ENCODE measurements at regions not wholly inside any gene's neighbourhood (a gene's known extent, or its start where the extent isn't known, plus 50 kb on each side); places are given as distances from the start of the nearest gene placed in this dataset.
"Not testable (repeated sequence)": the region's sequence is repeated elsewhere in the genome, so short reads cannot be mapped to it uniquely, and the experiment has no call there.

DNA sequence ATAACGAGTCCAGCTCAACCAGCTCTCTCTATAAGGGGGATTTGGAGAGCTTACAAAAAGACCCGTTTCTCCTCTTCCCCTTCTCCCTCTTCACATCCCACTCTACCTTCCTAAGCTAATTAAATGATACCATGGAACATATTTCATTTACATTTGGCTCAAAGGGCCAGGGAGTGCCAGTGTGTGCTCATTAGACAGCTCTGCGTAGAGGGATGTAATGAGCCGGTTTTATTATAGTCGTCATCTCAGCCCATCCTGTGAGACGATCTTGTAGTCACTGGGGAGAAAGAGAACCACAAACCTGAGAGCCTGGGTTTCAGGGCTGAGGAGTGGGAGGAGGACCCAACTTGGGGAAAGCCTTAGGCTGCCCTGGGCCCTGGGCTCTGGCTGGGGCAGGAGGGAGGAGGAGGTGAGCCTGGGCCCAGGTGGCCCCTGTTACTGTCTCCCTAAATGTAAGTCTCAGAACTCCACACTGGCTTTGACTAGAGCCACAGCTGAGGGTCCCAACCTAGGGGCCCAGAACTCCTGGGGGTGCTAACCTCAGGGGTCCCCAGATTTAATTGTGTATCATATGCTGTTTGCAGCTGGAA is 354.6 kb downstream of the MATN1 start:
- H3K9me3 ChIP-seq (ENCODE audit: control insufficient read depth in 1 of 2, low read length in 2 of 2) = no peaks in the 10 kb centered on the region
- H3K36me3 ChIP-seq (ENCODE audit: control insufficient read depth in 1 of 2, insufficient read depth in 2 of 2, low read length in 2 of 2) = no peaks in the 10 kb centered on the region
- H3K4me1 ChIP-seq (ENCODE audit: control insufficient read depth in 1 of 2, insufficient read depth in 2 of 2, low read length in 2 of 2) = no peaks in the 10 kb centered on the region
- H3K4me3 ChIP-seq (ENCODE audit: low read depth in 1 of 2, low read length in 2 of 2) = no peak overlapping the region
- no peaks in the 10 kb centered on the region for H3K27me3 ChIP-seq (ENCODE audit: low read depth, low read length)
- no peak overlapping the region for H3K27ac ChIP-seq (ENCODE audit: low read length)

DNA sequence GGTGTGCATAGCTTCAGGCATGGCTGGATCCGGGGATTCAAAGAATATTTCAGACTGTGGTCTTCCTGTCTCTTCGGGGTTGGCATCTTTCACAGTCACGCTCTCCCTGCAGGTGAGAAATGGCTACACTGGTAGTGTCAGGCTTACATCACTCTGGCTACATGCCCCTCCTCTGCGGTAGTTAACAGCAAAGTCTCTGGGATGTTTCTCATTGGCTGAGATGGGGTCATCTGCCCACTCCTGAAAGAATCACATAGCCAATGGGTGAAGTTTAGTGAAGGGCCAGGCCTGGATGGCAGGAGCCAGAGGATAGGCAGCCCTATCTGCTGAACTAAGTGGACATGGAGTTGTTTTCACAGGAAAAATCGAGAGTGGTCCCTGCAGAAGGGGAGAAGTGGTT is 356.5 kb downstream of the MATN1 start:
- Histone ChIP-seq H3K4me1 (ENCODE audit: control insufficient read depth in 1 of 2, insufficient read depth in 2 of 2, low read length in 2 of 2) (no peaks in the 10 kb centered on the region), H3K9me3 (ENCODE audit: control insufficient read depth in 1 of 2, low read length in 2 of 2) (no peaks in the 10 kb centered on the region), H3K36me3 (ENCODE audit: control insufficient read depth in 1 of 2, insufficient read depth in 2 of 2, low read length in 2 of 2) (no peaks in the 10 kb centered on the region), H3K27me3 (ENCODE audit: low read depth, low read length) (no peaks in the 10 kb centered on the region), H3K4me3 (ENCODE audit: low read depth in 1 of 2, low read length in 2 of 2) (no peak overlapping the region), H3K27ac (ENCODE audit: low read length) (no peak overlapping the region)

DNA sequence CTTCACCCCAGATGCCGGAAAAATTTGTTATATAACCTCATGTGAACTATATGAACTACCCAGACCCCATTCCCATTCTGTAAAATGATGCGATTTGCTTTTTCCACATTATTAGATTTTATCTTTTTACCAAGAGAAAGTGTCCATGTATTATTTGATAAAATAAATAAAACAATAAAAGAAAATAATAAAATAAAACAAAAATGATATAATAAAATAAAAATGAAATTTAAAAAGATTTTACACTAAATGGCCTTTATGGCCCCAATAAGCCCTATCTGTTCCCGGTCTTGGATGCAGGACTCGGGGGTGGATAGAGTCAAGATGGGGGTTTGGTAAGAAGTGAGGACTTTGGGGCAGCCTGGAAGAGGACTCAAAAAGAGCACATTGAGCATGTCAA is 357.2 kb downstream of the MATN1 start:
- Histone ChIP-seq H3K4me3 (ENCODE audit: low read depth in 1 of 2, low read length in 2 of 2) (no peak overlapping the region), H3K4me1 (ENCODE audit: control insufficient read depth in 1 of 2, insufficient read depth in 2 of 2, low read length in 2 of 2) (no peaks in the 10 kb centered on the region), H3K36me3 (ENCODE audit: control insufficient read depth in 1 of 2, insufficient read depth in 2 of 2, low read length in 2 of 2) (no peaks in the 10 kb centered on the region), H3K27me3 (ENCODE audit: low read depth, low read length) (no peaks in the 10 kb centered on the region), H3K9me3 (ENCODE audit: control insufficient read depth in 1 of 2, low read length in 2 of 2) (no peaks in the 10 kb centered on the region), H3K27ac (ENCODE audit: low read length) (no peak overlapping the region)

DNA sequence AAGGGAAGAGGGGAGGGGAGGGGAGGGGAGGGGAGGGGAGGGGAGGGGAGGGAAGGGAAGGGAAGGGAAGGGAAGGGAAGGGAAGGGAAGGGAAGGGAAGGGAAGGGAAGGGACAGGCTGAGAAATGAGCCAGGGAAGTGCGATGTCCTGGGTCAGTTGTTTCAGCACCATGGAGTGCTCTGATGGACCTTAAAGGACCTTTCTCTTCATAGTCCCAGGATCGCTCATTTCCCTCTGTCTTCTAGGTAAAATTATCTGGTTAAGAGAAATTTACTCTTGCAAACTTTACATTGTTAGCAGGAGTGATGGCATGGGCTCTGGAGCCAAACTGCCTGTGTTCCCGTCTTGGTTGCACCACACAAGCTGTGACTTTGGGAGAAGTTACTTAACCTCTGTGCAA is 357.8 kb downstream of the MATN1 start:
- Histone ChIP-seq H3K4me1 (ENCODE audit: control insufficient read depth in 1 of 2, insufficient read depth in 2 of 2, low read length in 2 of 2) (no peaks in the 10 kb centered on the region), H3K9me3 (ENCODE audit: control insufficient read depth in 1 of 2, low read length in 2 of 2) (no peaks in the 10 kb centered on the region), H3K4me3 (ENCODE audit: low read depth in 1 of 2, low read length in 2 of 2) (no peak overlapping the region), H3K27ac (ENCODE audit: low read length) (no peak overlapping the region), H3K27me3 (ENCODE audit: low read depth, low read length) (no peaks in the 10 kb centered on the region), H3K36me3 (ENCODE audit: control insufficient read depth in 1 of 2, insufficient read depth in 2 of 2, low read length in 2 of 2) (no peaks in the 10 kb centered on the region)

DNA sequence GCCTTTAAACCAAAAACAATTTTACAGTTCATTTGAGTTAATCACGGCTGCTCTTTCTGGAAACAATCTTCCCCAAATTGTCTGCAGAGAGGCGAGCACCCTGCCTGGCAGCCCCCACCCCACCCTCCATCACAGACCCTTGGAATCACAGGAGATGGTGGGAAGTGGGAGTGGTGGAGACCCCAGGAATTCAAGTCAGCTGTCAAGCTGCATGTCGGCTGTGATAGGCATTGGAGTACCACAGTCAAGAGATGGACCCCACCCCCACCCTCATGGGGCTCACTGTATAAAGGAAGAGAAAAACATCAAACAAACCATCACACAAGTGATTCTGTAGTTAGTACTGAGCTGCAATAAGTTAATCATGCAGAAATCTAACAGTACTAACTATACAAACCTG is 360.4 kb downstream of the MATN1 start:
- no peak overlapping the region for H3K27ac ChIP-seq (ENCODE audit: low read length)
- no peaks in the 10 kb centered on the region for H3K4me1 ChIP-seq (ENCODE audit: control insufficient read depth in 1 of 2, insufficient read depth in 2 of 2, low read length in 2 of 2)
- no peaks in the 10 kb centered on the region for H3K27me3 ChIP-seq (ENCODE audit: low read depth, low read length)

DNA sequence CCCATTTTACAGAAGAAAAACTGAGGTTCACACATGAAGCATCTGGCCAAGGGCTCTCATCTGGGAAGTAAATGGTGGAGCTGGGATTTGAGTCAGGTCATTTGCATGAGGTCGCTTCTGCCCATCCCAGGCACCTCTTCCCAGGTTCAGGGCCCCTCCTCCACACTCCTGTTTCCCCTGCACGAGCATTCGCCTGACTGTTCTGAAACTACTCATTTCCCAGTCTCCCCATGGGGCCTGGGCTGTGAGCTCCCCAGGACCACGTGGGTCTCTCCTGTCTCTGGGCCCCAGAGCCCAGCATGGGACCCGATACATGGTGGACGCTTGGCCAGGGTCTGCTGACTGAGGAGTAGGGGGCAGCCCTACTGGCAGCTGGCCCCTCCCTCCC is 360.8 kb downstream of the MATN1 start:
- no peaks in the 10 kb centered on the region for H3K36me3 ChIP-seq (ENCODE audit: control insufficient read depth in 1 of 2, insufficient read depth in 2 of 2, low read length in 2 of 2)
- no peak overlapping the region for H3K27ac ChIP-seq (ENCODE audit: low read length)
- H3K4me1 ChIP-seq (ENCODE audit: control insufficient read depth in 1 of 2, insufficient read depth in 2 of 2, low read length in 2 of 2) = no peaks in the 10 kb centered on the region
- no peak overlapping the region for H3K4me3 ChIP-seq (ENCODE audit: low read depth in 1 of 2, low read length in 2 of 2)
- no peaks in the 10 kb centered on the region for H3K27me3 ChIP-seq (ENCODE audit: low read depth, low read length)
- no peaks in the 10 kb centered on the region for H3K9me3 ChIP-seq (ENCODE audit: control insufficient read depth in 1 of 2, low read length in 2 of 2)

More for the DNA sequence above, 360.4 kb downstream of the MATN1 start:
- H3K9me3 ChIP-seq (ENCODE audit: control insufficient read depth in 1 of 2, low read length in 2 of 2) = no peaks in the 10 kb centered on the region
- no peak overlapping the region for H3K4me3 ChIP-seq (ENCODE audit: low read depth in 1 of 2, low read length in 2 of 2)
- no peaks in the 10 kb centered on the region for H3K36me3 ChIP-seq (ENCODE audit: control insufficient read depth in 1 of 2, insufficient read depth in 2 of 2, low read length in 2 of 2)

DNA sequence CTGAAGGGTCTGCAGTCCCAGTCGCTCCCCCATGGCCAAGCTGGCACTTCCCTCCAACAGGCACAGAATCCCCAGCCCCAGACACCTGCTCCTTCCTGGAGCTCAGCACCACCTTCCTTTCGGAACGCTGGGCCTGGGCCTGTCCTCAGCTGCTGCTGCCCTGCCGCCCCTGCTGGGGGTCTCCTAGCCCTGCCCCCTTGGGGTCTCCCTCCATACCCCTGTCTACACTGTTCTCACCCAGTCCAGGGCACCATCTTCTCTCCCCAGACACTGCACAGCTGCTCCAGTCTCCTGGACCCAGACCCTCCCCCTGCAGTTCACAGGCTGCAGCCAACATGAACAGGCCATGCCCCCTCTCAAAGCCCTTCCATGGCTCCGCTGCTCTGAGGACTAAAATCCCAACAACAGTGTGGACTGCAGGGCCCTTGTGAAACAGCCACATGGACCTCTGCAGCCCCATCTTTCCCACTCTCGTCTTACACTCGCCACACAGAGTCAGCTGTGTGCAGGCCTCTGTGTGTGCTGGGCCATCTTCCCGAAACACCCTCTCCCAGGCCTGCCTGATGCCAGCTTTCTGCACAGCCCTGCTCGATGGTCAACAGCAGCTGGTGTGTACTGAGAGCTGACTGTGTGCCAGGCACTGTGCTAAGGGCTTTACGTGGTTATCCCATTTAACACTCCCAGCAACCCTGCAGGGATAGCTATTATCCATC is 361.3 kb downstream of the MATN1 start:
- not testable (repeated sequence) for H3K9me3 ChIP-seq (ENCODE audit: control insufficient read depth in 1 of 2, low read length in 2 of 2); H3K27me3 ChIP-seq (ENCODE audit: low read depth, low read length); H3K27ac ChIP-seq (ENCODE audit: low read length); H3K4me1 ChIP-seq (ENCODE audit: control insufficient read depth in 1 of 2, insufficient read depth in 2 of 2, low read length in 2 of 2); H3K4me3 ChIP-seq (ENCODE audit: low read depth in 1 of 2, low read length in 2 of 2); H3K36me3 ChIP-seq (ENCODE audit: control insufficient read depth in 1 of 2, insufficient read depth in 2 of 2, low read length in 2 of 2)

DNA sequence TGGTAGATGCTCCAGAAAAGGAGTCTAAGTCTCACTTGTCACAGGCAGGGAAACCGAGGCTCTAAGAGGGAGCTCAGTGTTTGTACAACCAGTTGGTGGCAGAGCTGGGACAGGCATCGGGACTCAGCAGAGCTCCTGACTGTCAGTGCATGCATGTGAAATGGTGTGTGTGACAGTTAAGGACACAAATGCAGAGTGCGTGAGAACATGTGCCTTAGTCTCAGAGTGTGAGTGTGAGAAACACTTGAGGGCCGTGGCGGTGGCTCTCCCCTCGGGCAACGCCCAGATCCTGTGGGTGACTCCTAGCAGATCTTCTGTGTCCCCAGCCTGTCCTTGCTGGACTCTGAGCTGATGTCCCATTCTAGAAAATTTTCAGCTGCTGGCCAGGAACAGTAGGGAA is 362.6 kb downstream of the MATN1 start:
- Histone ChIP-seq H3K9me3 (ENCODE audit: control insufficient read depth in 1 of 2, low read length in 2 of 2) (no peaks in the 10 kb centered on the region), H3K4me3 (ENCODE audit: low read depth in 1 of 2, low read length in 2 of 2) (no peak overlapping the region), H3K36me3 (ENCODE audit: control insufficient read depth in 1 of 2, insufficient read depth in 2 of 2, low read length in 2 of 2) (no peaks in the 10 kb centered on the region), H3K27me3 (ENCODE audit: low read depth, low read length) (no peaks in the 10 kb centered on the region), H3K4me1 (ENCODE audit: control insufficient read depth in 1 of 2, insufficient read depth in 2 of 2, low read length in 2 of 2) (no peaks in the 10 kb centered on the region), H3K27ac (ENCODE audit: low read length) (no peak overlapping the region)

DNA sequence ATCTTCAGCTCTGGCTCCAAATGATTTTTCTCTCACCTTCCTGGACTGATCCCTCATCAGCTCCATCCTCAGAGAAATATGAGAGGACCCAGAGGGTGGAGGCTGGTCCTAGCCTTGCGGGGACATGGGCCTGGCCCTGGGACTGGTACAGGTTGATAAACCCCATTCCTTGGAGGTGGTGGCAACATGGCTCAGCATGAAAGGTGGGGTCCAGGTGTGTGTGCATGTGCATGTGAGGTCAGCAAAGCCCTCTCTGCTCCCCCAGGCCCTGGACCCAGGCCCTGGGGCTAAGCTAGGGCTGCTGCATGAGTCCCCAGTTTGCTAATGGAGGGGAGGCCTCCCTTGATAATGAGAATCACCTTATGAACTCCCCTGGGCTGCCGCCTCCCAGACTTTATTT is 363.1 kb downstream of the MATN1 start:
- no peaks in the 10 kb centered on the region for H3K36me3 ChIP-seq (ENCODE audit: control insufficient read depth in 1 of 2, insufficient read depth in 2 of 2, low read length in 2 of 2)
- H3K4me1 ChIP-seq (ENCODE audit: control insufficient read depth in 1 of 2, insufficient read depth in 2 of 2, low read length in 2 of 2) = no peaks in the 10 kb centered on the region
- no peaks in the 10 kb centered on the region for H3K9me3 ChIP-seq (ENCODE audit: control insufficient read depth in 1 of 2, low read length in 2 of 2)
- H3K4me3 ChIP-seq (ENCODE audit: low read depth in 1 of 2, low read length in 2 of 2) = no peak overlapping the region
- H3K27ac ChIP-seq (ENCODE audit: low read length) = no peak overlapping the region
- no peaks in the 10 kb centered on the region for H3K27me3 ChIP-seq (ENCODE audit: low read depth, low read length)

DNA sequence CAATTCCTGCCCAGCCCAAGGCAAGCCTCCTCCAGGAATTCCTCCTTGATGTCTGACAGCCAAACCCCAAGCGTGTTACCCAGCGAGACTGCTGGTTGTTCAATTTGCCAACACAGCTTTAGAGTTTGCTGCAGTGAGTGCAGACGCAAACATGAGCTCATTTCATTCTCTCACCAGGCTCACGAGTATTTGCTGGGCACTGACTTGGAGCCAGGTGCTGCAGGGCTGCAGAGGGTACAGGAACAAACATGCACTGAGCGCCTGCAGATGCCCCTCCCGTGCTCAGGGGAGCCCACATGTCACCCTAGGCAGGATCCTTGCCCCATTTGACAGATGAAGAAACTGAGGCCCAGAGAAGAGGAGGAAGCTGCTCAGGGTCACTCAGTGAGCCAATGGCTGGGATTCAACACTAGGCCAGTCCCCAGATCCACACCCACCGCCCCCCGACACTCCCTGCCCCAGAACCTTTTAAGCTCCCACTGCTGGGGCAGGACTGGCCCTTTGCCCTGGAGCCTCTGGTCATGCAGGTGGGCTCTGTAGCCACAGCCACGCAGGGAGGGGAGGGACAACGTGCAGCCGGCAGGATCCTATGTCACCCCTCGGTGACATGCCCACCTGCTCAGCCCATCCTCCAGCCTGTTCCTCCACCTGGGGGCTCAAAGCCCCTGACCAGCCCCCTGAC is 363.7 kb downstream of the MATN1 start:
- H3K36me3 ChIP-seq (ENCODE audit: control insufficient read depth in 1 of 2, insufficient read depth in 2 of 2, low read length in 2 of 2) = no peaks in the 10 kb centered on the region
- H3K27me3 ChIP-seq (ENCODE audit: low read depth, low read length) = no peaks in the 10 kb centered on the region
- no peaks in the 10 kb centered on the region for H3K9me3 ChIP-seq (ENCODE audit: control insufficient read depth in 1 of 2, low read length in 2 of 2)
- no peak overlapping the region for H3K4me3 ChIP-seq (ENCODE audit: low read depth in 1 of 2, low read length in 2 of 2)
- no peak overlapping the region for H3K27ac ChIP-seq (ENCODE audit: low read length)
- H3K4me1 ChIP-seq (ENCODE audit: control insufficient read depth in 1 of 2, insufficient read depth in 2 of 2, low read length in 2 of 2) = no peaks in the 10 kb centered on the region

DNA sequence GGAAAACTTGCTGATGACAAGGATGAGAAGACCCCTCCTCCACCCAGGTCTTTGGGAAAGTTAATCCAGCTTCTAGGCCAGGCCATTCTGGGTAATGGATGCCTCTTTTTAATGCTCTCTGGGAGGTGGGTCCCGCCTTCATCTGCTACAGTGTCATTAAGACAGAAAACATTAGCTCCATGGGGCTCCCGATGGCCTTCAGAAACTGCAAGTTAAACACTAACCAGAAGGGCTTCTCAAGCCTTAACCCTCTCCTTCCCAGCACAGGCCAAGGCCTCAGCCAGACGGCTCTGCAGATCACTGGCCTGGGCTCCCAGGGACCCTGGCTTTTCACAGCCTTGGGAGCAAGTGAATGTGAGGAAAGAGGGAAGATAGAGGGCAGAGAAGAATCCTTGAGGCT is 364.9 kb downstream of the MATN1 start:
- H3K9me3 ChIP-seq (ENCODE audit: control insufficient read depth in 1 of 2, low read length in 2 of 2) = no peaks in the 10 kb centered on the region
- H3K27ac ChIP-seq (ENCODE audit: low read length) = no peak overlapping the region
- H3K4me1 ChIP-seq (ENCODE audit: control insufficient read depth in 1 of 2, insufficient read depth in 2 of 2, low read length in 2 of 2) = no peaks in the 10 kb centered on the region
- no peaks in the 10 kb centered on the region for H3K36me3 ChIP-seq (ENCODE audit: control insufficient read depth in 1 of 2, insufficient read depth in 2 of 2, low read length in 2 of 2)
- H3K27me3 ChIP-seq (ENCODE audit: low read depth, low read length) = no peaks in the 10 kb centered on the region
- no peak overlapping the region for H3K4me3 ChIP-seq (ENCODE audit: low read depth in 1 of 2, low read length in 2 of 2)
